ENCODE measurements at regions not wholly inside any gene's neighbourhood (a gene's known extent, or its start where the extent isn't known, plus 50 kb on each side); places are given as distances from the start of the nearest gene placed in this dataset.

DNA sequence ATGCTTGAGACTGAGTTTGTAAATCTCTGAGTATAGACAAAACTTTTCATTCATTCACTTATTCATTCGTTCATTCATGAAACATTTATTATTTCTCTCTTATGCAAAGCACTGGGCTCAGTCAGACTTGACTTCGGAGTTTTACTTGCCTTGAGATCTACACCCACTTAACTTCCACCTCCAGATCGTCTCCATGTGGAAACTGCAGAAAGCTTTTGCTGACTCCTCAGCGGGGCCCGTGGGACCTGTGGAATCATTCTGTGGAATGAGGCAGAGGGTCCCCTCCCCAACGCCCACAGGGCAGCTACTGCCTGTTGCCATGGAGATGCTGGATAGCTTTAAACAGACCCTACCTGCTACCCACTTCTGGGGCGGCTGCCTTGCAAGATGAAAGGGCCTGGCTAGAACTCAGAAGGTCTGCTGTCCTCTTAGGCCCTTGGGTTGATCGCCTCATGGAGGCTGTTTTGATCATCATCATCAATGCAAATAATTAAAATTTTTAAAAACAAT lies 66.4 kb upstream of the KCNG1 start:
- DNase-seq (ENCODE audit: low read depth): no peak
- TF ChIP-seq, protein P1, sequence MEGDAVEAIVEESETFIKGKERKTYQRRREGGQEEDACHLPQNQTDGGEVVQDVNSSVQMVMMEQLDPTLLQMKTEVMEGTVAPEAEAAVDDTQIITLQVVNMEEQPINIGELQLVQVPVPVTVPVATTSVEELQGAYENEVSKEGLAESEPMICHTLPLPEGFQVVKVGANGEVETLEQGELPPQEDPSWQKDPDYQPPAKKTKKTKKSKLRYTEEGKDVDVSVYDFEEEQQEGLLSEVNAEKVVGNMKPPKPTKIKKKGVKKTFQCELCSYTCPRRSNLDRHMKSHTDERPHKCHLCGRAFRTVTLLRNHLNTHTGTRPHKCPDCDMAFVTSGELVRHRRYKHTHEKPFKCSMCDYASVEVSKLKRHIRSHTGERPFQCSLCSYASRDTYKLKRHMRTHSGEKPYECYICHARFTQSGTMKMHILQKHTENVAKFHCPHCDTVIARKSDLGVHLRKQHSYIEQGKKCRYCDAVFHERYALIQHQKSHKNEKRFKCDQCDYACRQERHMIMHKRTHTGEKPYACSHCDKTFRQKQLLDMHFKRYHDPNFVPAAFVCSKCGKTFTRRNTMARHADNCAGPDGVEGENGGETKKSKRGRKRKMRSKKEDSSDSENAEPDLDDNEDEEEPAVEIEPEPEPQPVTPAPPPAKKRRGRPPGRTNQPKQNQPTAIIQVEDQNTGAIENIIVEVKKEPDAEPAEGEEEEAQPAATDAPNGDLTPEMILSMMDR (IDR thresholded peaks at IDR 0.05; ENCODE audit: insufficient read depth, low read depth, low read length, missing control alignments): no peak

DNA sequence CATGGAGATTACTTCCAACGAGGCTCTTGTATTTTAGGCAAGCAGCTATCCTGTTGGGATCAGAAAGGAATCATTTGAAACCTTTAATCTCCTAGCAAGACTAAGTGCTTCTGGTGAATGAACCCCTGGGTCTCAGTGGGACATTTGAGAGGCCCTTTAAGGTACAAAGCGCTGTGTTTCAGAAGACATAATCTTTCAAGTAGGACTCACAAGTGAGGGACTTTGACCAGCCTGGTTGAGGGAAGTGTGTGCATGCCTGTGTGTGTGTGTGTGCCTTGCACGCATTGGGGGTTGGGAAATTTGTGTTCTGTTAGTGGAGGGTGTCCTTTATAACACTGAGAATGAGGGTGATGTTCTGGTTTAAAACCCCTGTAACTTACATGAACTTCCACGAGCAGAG lies 64.4 kb upstream of the KCNG1 start:
- TF ChIP-seq, protein P1 (IDR thresholded peaks at IDR 0.05; ENCODE audit: insufficient read depth, low read depth, low read length, missing control alignments): no peak
- H3K4me3 ChIP-seq (ENCODE audit: low read depth, low read length): no peak overlapping the region
- DNase-seq (ENCODE audit: low read depth): no peak

More for the DNA sequence above, 66.4 kb upstream of the KCNG1 start:
- H3K4me3 ChIP-seq (ENCODE audit: low read depth, low read length): no peak overlapping the region

- no peak for DNase-seq (ENCODE audit: low read depth)
- no peak overlapping the region for H3K4me3 ChIP-seq (ENCODE audit: low read depth, low read length)
These were observed 62.9 kb upstream of the KCNG1 start for GRCh38 chr20:51085769-51086168.

DNA sequence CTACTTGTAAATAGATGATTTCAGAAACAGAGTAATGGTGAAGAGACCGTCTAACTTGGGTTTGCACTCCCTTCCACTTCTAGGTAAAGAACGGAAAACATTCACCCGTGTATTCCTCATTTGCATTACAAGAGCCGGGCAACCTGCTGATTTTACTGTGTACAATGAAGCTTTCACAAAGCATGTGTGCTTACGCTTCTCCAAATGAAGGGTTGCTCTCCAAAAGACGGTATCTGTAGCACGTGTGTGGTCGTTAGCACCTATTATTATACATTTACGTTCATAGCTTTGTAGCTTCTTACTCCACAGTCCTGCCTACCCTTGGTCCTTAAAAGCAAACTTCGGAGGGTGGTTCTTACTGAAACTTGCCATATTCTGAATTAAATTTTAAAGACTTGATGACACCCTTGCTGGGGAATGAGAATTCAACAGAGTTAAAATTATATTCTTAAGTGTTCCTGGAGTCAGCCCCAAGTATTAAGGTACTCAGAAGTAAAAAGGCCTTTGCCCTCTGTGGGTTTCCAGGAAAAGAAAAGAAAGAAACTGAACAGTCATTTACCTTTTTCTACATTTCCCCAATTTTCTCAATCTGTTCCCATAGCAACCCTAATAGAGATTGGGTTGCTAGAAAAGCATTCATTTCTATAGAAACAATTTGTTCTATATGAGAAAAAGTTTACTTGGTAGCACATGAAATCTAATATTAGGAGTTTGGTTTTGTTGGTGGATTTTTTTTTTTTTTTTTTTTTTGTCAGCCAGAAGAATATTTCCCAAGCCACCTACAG lies 61.9 kb upstream of the KCNG1 start:
- no peak overlapping the region for H3K4me3 ChIP-seq (ENCODE audit: low read depth, low read length)
- no peak for DNase-seq (ENCODE audit: low read depth)
- TF ChIP-seq, protein P1 (IDR thresholded peaks at IDR 0.05; ENCODE audit: insufficient read depth, low read depth, low read length, missing control alignments): no peak

More at GRCh38 chr20:51085769-51086168, 62.9 kb upstream of the KCNG1 start:
- TF ChIP-seq, protein P1 (IDR thresholded peaks at IDR 0.05; ENCODE audit: insufficient read depth, low read depth, low read length, missing control alignments): no peak

- TF ChIP-seq, protein P1 (IDR thresholded peaks at IDR 0.05; ENCODE audit: insufficient read depth, low read depth, low read length, missing control alignments): no peak
- no peak for DNase-seq (ENCODE audit: low read depth)
- H3K4me3 ChIP-seq (ENCODE audit: low read depth, low read length): no peak overlapping the region
These were observed 60.5 kb upstream of the KCNG1 start for GRCh38 chr20:51083447-51083846.

DNA sequence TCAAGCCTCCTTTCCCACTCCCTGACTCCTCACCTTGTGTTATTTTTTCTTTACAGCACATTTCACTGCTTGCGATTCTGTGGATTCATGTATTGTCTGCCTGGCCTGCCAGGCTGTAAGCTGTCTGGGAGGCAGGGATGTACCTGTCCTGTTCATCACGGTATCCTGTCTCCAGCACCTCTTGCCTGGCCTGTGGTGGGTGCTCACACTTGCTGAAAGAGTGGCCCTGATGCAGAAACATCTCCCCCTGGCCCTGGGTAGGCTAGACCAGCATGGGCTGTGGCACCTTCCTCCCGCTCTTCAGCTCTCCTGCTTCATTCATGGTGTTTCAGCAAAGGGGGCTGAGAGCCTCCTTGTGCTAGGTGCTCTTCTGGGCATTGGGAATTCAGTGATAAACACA lies 60.1 kb upstream of the KCNG1 start:
- no peak overlapping the region for H3K4me3 ChIP-seq (ENCODE audit: low read depth, low read length)
- TF ChIP-seq, protein P1 (IDR thresholded peaks at IDR 0.05; ENCODE audit: insufficient read depth, low read depth, low read length, missing control alignments): no peak
- no peak for DNase-seq (ENCODE audit: low read depth)

Measured in GM12865 (cell line).